Right renal pelvis (tissue), 4 donors: ENCODE measurements at regions not wholly inside any gene's neighbourhood (a gene's known extent, or its start where the extent isn't known, plus 50 kb on each side); places are given as distances from the start of the nearest gene placed in this dataset.
"Not testable (repeated sequence)": the region's sequence is repeated elsewhere in the genome, so short reads cannot be mapped to it uniquely, and the experiment has no call there.

Source experiments
- DNase-seq, 4 donors: peaks; one replicate each; pipeline ENCODE4 v3.0.0-alpha.2; 2013; ENCODE audit warnings: low read depth in 4 of 4, low spot score in 3 of 4, missing footprints in 1 of 4

DNA sequence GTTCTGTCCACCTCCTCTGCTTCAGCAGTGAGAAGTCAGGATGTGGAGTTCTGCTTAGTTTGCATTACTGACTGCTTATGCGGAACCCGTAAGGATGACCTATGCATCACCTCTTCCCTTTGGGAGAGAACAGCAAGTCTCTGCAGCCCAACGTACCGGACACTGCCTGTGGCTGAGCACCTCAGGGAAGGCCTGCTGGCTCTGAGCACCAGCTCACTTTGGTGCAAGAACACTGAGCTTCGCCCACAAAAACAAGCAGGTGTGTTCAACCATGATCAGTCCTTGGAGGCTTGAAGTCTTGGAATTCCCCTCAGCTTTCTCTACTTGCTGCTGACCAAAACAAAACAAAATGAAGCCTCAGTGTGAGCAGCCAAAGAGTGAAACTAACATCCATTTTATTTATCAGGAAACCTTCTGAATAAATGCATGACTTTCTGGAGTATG lies 52.7 kb upstream of the NCK2 start:
- DNase-seq, result no peak

DNA sequence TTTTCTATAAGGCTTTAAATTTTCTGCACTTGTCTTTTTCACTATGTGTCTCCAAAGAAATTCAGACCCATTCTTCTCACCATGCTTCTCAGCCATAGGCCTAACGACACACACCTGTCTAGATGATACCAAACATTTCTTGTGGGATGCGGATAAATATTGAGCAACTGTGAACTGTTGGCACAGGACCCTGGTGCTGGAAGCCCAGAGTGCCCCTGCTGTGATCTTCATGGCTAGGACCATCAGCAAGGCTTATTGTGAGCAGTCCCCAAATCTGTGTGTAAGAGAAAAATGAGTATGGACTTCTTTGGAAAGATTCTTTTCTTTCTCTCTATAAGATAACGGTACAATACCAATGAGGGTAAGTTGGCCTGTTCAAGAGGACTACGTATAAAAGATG lies 54.1 kb upstream of the NCK2 start:
- DNase-seq, result no peak

DNA sequence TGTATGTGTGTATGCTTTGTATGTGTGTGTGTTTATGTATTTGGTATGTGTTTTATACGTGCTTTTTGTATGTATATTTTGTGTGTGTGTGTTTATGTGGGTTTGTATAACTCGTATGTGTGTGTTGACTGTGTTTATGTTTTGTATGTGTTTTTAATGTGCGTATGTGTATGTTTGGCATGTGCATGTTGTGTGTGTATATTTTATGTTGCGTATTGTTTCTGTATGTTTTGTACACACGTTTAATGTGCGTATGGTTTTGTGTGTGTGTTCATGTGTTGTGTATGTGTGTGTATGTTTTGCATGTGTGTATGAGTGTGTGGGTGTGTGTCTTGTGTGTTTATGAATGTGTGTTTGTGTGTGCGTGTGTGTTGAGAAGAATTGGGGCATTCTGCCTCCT lies 55.2 kb upstream of the NCK2 start:
- DNase-seq, result no peak

DNA sequence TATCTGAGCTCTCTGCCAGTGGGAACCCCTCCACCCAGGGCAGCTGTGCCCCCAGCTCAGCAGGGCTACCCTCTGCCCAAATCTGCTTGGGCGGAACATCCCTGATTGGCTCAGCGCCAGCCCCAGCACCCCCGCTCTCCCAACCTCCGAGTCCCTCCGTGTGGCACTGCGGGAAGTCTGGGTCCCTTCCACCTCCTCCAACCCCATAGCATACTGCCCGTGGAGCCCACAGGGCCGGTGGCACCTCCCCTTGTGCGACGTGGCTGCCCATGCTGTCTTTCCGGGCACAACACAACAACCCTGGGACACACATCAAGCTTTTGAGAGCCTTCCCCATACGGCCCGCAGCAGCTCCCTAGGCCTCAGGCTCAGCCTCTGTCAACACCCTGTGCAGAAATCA lies 55.8 kb upstream of the NCK2 start:
- DNase-seq, result no peak

DNA sequence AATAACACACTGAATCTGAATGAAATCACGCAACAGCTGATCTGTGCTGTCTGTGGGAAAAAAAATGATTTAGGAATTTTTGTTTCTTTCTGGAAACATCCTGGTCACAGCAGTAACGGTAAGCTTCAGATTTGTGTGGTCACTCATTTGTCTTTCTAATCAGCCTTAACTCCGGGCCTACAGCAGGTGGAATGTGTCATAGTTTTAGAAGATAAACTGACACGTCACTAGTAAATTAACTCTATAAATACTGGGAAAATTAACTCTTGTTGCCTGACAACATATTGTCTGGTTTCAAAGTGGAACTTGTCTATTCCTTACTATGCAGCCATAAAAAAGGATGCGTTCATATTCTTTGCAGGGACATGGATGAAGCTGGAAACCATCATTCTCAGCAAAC lies 58.1 kb upstream of the NCK2 start:
- DNase-seq, result no peak

DNA sequence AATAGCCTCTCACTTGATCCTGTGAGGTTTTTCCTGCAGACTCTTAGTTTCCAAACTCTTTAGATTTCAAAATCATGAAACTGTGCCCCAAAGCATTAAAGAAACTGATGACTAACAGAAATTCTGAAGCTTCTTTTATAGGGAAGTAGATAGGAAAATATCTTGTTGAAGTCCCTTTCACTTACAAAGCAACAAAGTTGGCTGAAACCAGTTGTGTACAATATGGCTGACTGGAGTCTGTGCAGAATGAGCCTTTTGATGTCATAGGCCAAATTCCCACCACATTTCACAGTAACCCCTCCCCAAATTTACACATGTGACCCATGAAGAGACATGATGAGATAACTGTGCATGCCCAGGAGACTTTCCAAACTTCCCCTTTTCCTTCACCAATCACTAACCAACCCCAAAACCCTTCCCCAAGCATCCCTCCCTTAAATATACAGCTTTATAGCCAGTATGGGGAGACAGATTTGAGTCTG lies 61.7 kb upstream of the NCK2 start:
- DNase-seq, result no peak

DNA sequence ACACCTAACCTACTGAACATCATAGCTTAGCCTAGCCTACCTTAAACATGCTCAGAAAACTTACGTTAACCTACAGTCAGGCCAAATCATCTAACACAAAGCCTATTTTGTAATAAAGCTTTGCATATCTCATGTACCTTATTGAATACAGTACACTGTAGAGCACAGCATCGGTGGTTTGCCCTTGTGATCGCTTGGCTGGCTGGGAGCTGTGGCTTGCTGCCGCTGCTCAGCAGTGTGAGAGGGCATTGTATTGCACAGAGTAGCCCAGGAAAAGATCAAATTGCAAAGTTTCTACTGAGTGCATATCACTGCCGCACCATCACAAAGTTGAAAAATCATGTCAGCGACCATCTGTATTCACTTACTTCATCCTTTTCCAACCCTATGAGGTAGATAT lies 62.3 kb upstream of the NCK2 start:
- no peak for DNase-seq

DNA sequence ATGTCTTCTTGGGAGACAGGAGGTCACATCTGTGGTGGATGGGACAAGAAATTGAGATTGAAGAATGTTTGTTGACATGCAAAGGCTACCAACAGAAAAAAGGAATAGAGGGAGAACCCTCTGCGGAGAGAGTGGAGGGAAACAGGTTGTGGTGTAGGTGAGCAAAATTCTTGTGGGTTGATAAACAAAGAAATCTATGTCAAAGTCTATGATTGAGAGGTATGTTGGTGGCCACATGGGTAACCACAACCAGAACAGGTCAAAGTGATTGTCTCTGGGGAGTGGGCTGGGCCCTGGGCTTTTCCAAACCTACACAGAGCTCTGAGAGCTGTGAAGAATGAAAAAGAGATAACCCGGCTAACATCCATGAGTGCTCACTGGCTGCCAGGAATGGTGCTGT lies 62.8 kb upstream of the NCK2 start:
- no peak for DNase-seq

DNA sequence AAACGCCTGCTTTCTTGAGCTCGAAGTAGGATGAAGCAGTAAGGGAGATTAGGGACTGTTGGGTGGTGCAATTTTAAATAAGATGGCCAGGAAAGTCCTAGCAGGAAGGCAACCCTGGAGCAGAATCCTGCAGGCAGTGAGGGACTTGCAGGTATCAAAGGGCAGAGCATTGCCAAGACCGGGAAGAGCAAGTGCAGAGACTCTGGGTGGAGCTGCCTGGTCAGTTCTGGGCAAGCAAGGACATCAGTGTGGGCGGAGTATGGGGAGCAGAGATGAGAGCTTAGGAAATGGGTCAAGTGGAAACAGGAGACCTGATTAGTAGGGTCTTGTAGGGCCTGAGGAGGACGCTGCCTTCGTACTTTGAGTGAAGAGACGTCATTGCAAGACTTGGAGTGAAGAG lies 64.4 kb upstream of the NCK2 start:
- DNase-seq, result no peak

DNA sequence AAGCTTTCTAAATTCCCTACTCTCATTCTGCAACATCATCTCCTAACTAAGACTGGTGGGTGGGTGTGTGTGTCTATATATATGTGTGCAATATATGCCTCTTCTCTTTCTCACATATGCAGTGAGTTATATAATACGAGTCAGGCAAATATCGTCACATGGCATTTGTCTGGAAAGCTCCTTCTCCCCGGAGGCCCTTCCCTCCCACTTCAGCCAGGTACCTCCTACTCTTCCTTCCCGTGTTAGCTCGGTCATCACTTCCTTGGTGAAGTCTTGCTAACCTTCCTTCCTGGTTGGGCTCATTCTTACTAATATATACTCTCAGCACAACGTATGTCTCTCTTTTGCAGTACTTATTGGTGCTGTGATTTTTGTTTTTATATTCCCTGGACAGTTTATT lies 66.4 kb upstream of the NCK2 start:
- no peak for DNase-seq

DNA sequence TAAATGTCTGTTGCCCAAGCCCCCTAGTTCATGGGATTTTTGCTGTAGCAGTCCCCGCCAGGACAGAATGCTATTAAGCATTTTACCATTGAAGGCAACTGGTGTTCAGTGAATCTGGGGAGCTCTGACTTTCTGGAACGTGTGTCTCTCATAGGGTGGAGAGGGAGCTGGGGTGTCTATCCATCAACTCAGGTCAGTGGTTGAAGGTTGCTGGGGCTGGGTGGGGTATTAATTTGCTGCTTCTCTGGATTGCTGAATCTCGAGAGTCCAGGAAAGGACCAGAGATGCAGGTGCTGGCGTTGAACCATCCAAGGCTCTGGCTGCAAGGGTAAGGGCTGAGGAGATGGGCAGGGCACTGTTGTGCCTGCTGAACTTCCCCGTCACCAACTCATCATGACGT lies 66.8 kb upstream of the NCK2 start:
- no peak for DNase-seq

DNA sequence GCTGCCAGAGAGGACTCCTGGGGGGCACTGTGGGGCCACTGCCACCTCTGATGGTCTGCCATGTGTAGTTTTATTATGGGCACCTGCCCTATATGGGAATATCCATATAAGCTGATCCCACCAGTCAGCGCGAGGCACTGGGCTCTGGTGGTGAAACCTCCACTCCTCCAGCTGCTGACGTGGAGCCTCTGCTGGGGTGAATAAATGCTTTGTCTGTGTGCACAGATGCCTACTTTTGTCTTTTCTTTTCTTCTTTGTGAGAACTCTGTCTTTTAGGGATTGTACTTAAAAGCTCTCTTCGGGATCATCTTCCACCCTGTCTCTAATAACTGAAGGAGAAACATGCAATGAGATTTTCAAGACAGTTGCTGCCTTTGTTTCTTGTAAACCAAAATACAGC lies 68.9 kb upstream of the NCK2 start:
- no peak for DNase-seq

DNA sequence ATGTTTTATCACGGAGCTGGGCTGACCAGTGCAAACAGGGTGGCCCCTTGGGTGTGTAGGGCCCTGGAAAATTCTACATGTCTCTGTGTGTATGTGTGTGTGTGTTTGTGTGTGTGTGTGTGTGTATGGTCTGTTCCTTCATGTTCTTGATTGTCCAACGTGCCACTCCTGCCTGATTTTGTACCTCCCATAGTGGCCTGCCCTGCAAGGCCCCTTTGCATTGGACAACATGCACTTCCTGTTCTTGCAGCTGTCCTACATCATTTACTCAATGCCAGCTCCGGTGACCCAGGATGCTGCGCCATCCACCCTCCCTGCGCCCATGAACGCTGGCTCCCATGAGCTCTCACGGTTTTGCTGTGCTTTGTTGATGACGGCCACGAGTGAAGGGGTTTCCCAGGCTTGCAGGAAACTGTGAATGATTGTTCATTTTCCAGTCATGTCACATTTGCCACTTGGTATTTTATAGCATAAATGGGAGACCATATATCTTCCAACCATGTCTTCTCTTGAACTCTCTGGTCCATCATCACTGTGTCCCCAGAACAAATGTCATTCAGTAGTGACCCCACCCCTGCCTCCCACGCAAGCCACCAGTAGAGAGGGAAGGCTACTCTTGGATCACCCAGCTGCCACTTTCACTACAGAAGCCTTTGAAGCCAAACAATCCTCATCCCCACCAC lies 69.7 kb upstream of the NCK2 start:
- no peak for DNase-seq

DNA sequence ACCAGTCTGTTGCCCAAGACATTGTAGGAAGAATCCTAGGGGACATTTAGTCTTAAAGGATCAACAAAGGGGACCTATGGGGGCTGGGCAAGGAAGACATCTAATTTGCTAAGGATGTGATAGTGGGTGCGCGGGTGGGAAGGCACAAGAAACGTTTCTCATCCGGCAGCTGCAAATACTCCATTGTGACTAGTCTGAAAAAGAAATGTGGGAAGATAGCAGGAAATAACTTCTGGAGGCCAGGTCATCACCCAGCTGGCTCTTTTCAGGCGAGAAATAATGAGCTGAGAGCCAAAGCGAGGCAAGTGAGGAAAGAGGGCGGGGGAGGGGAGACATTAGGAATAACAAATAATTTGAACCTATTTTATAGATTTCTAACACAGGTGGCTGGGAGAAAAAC lies 70.3 kb upstream of the NCK2 start:
- DNase-seq, result peak; percentile 44 to 52 (median 44)

DNA sequence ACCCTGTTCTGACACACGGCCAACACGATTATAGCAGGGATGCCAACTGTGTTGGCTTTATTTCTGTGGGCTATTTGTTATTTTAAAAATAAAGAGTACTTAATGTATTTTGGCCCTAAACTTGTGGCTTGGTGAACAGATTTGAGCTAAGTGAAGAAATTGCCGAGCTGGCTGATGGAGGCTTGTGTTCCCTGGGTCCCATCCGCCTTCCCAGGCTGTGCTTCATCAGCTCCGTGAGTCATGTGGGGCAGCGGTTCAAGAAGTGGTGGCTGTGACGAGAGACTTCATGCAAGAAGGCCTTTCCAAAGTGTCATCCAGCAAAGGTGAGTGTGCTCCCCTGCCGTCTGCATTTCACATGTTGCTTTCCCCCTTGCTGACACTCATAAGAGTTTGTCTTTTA lies 73.6 kb upstream of the NCK2 start:
- DNase-seq, result no peak

DNA sequence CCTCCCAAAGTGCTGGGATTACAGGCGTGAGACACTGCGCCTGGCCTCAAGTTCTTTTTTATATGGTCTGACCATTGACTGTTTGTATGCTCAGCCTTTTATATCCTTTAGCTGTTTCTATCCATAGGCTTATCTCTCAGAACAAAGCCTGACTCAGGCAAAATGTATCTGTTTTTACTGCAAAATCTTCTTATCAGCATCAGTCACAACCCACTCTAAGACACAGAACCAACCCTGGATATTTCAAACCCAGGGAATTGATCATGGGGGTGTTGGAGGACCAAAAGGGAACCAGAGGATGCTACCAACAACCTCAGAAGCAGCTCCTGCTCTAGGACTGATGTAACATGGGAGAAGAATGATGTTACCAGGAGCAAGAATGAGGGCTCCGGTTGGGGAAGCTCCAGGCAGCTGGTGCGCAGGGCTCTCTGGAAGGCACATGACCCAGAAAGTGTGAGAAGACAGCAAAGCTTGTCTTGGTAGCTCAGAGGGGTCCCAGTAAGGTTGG lies 75.3 kb upstream of the NCK2 start:
- DNase-seq, result no peak

DNA sequence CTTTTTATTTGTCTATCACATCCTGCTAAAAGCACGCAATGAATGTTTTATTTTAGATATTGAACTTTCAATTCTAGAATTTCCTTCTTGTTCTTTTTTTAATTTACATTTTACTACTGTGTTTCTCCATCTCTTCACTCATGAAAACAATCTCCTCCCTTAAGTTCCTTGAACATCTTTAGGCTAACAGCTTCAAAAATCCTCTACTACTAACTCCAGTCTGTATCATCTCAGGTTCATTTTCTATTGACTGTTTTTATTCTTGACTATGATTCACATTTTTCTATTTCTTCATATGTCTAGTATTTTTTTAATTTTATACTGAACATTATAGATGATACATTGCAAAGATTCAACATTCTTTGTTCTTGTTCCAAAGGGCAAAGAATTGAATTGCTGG lies 79.2 kb upstream of the NCK2 start:
- DNase-seq, result no peak

DNA sequence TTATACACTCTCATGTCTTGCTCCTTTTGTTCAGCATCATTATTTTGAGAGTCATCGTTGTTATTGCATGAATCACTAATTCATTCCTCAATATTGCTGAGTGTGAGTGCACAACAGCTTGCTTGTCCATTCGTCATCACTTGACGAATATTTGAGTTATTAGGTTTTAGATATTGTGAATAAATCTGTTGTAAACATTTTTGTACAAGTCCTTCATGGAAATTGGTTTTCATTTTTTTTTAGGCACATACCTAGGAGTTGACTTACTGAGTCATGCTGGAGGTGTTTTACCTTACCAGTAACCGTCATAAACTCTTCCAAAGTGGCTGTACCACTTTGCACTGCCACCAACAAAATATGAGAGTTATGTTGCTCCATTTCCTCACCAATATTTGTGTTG lies 84.2 kb upstream of the NCK2 start:
- DNase-seq, result no peak

DNA sequence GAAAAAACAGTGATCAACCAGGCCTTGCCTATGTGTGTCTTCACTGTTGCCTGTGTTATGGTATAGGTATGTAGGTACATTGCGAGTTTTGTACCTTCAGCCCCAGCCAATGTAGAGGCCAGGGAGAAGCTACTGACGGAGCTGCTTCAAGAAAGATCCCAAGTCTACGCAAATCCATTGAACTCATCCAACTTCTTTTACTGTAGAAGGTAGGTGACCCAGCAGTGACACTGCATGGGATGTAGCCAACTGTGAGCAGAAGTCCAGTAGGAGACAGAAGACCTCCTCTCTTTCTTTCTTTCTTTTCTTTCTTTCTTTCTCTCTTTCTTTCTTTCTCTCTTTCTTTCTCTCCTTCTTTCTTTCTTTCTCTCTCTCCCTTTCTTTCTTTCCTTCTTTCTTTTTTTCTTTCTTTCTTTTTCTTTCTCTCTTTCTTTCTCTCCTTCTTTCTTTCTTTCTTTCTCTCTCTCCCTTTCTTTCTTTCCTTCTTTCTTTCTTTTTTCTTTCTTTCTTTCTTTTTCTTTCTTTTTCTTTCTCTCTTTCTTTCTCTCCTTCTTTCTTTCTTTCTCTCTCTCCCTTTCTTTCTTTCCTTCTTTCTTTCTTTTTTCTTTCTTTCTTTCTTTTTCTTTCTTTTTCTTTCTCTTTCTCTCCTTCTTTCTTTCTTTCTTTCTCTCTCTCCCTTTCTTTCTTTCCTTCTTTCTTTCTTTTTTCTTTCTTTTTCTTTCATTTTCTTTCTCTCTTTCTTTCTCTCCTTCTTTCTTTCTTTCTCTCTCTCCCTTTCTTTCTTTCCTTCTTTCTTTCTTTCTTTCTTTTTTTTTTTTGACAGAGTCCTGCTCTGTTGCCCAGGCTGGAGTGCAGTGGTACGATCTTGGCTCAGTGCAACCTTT lies 88.7 kb upstream of the NCK2 start:
- not testable (repeated sequence) for DNase-seq

DNA sequence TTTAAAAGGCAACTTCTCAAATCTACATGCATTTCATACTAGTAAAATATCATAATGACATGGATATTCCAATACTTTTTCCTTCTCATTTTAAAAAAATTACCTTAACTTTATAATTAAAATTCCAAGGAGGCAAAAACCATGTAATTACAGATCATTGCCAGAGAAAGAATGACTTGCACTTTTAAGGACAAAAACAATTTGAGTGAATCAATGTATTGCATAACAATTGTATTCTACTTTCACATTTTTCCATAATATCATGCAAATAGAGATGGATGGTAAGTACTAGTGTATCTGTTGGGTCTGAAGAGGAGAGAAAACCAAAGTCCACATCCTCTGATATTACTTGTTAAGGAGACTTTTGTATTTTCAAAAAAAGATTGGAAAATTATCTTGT lies 89.5 kb upstream of the NCK2 start:
- DNase-seq, result no peak

DNA sequence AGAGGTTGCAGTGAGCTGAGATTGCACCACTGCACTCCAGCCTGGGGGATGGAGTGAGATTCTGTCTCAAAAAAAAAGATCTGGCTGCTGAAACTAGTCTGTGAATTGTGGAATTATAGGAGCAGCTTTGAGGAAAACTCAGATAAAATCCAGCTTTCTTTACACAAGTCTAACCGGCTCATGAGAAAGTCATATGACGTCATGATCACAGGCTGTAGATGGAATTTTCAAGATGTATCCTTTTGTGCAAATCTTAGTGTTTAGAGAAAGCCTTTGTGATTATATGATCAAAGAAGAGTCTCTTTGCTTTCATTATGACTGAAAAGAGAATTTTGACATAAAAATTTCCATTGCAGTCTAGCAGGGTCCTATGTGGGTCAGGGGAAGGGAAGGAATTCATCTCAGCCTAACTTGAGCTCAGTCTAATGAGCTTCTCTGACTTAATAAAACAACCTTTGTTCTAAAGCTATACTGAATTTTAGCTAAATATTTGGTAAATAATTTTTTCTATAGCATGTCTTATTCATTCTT lies 90.2 kb upstream of the NCK2 start:
- no peak for DNase-seq

DNA sequence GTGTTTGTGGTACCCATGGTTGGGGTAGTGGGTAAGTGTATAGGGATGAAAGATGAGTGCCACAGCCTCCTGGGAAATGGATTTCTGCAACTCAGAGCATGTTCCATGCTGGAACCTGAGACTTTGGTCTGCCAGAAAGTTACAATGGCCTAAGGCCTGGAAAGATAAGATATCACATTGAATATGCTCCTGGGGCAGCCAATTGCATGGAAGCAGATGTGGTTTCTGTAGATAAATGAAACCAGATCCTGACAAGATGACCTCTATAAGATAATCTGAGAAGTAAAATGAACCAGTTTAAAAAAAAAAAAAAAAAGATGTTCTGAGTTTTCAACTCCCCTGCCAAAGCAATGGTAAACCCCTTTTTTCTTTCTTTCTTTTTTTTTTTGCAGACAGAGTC lies 91.4 kb upstream of the NCK2 start:
- no peak for DNase-seq
